ENCODE measurements at regions not wholly inside any gene's neighbourhood (a gene's known extent, or its start where the extent isn't known, plus 50 kb on each side); places are given as distances from the start of the nearest gene placed in this dataset.

DNA sequence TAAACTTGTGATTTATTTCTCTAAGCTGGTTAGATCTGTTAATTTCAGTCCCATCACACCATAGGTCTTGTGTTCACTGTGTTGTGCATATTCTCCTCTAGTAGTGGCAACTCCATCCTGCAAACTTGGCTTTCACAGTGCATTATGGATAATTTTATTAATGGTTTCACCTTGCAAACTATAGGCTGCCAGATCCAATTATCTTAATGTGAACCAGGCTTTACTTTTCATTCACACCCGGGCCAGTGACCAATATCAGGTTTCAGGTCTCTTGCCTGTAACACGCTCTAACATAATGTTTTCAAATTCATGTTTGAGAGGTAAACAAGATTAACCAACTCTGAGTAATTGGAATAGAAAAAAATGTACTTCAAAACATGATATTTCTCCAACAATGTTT lies 1293.0 kb downstream of the REEP3 start:
- Histone ChIP-seq H3K9me3 (no peaks in the 10 kb centered on the region), H3K4me1 (no peaks in the 10 kb centered on the region), H3K27me3 (no peaks in the 10 kb centered on the region), H3K27ac (no peak overlapping the region), H3K36me3 (no peaks in the 10 kb centered on the region), H3K4me3 (no peak overlapping the region)
- TF ChIP-seq, protein P1, sequence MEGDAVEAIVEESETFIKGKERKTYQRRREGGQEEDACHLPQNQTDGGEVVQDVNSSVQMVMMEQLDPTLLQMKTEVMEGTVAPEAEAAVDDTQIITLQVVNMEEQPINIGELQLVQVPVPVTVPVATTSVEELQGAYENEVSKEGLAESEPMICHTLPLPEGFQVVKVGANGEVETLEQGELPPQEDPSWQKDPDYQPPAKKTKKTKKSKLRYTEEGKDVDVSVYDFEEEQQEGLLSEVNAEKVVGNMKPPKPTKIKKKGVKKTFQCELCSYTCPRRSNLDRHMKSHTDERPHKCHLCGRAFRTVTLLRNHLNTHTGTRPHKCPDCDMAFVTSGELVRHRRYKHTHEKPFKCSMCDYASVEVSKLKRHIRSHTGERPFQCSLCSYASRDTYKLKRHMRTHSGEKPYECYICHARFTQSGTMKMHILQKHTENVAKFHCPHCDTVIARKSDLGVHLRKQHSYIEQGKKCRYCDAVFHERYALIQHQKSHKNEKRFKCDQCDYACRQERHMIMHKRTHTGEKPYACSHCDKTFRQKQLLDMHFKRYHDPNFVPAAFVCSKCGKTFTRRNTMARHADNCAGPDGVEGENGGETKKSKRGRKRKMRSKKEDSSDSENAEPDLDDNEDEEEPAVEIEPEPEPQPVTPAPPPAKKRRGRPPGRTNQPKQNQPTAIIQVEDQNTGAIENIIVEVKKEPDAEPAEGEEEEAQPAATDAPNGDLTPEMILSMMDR (IDR thresholded peaks at IDR 0.05): no peak
- no peak for DNase-seq (ENCODE audit: low spot score)

DNA sequence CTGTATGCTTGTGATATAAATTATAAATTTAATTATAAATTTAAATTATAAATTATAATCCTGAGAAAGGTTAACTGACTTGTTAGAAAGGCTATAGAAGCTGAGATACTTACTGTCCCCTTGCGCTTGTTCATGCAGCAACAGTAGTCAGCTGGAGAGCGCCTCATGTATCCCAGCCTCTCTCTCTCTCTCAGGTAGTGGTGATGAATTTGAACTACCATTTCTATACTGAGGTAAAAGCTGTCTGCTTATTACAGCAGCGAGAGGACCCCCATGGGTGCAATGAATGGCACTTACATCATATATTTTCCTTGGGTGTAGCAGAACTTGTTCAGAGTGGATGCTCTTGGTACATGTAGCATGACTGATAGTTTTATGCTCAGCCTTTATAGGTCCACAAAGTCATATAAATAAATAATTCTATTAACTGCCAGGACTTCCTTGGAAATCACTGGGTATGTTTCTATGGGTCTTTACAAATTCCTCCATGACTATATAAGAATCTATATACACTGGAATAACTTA lies 1308.7 kb downstream of the REEP3 start:
- TF ChIP-seq, protein P1 (IDR thresholded peaks at IDR 0.05): no peak
- Histone ChIP-seq H3K27me3 (no peaks in the 10 kb centered on the region), H3K27ac (no peak overlapping the region), H3K4me3 (no peak overlapping the region), H3K4me1 (no peaks in the 10 kb centered on the region), H3K9me3 (no peaks in the 10 kb centered on the region), H3K36me3 (no peaks in the 10 kb centered on the region)
- no peak for DNase-seq (ENCODE audit: low spot score)

DNA sequence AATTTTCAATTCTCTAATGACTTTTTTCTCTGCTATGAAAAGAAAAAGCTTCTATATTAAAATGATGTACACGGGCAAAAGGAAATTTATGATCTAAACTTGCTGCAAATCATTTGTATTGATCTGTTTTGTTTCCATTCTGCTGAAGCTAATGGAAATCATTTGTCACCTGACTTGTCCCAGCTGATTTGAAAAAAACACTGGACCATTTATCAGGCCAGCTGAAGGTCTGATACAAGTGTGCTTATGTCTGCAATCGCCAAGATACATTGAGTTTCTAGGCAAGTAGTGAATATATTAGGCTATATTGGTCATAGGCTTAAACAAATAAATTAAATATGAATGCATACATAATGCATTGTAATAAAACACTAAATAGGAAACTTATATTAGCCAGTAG lies 1309.7 kb downstream of the REEP3 start:
- TF ChIP-seq, protein P1 (IDR thresholded peaks at IDR 0.05): no peak
- no peak for DNase-seq (ENCODE audit: low spot score)
- Histone ChIP-seq H3K4me1 (no peaks in the 10 kb centered on the region), H3K36me3 (no peaks in the 10 kb centered on the region), H3K9me3 (no peaks in the 10 kb centered on the region), H3K27ac (no peak overlapping the region), H3K4me3 (no peak overlapping the region), H3K27me3 (no peaks in the 10 kb centered on the region)

DNA sequence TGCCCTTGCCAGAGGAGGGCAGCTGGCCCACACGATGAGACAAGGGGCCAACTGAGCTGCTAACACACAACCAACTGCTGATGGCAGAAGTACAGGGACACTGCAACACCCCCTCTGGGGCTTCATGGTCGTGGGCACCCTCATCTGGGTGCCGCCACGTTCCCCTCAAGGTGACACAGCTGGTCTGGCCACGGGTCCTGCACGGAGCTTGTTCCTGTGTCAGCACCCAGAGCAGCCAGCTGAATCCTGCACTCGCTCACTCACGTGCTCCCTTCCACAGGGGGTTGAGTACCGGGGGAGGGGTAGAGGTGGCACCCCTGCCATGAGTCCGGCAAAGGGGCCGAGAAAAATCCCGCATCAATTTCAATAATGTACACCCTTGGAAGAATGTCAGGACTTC lies 1319.1 kb downstream of the REEP3 start:
- Histone ChIP-seq H3K27me3 (no peaks in the 10 kb centered on the region), H3K4me1 (no peaks in the 10 kb centered on the region), H3K27ac (no peak overlapping the region), H3K36me3 (no peaks in the 10 kb centered on the region), H3K9me3 (no peaks in the 10 kb centered on the region), H3K4me3 (no peak overlapping the region)
- no peak for DNase-seq (ENCODE audit: low spot score)
- TF ChIP-seq, protein P1 (IDR thresholded peaks at IDR 0.05): no peak

DNA sequence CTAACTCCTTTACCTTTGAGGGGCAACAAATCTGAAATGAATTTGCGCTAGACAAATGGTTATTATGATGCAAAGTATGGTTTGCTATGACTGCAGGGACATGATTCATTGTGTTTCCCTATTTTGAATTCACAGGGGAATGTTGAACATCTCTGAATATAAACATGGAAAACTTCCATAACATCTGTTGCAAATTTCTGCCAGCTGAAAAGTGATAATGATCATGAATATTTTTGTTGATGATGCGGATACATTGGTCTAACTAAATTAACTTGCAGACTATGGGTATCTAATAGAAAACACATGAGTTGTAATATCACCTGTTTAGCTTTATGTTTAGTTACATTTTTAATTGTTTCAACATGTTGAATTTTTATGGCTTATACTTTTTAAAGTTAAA lies 1325.5 kb downstream of the REEP3 start:
- no peak overlapping the region for H3K4me3 ChIP-seq
- no peak for DNase-seq (ENCODE audit: low spot score)
- TF ChIP-seq, protein P1 (IDR thresholded peaks at IDR 0.05): no peak

DNA sequence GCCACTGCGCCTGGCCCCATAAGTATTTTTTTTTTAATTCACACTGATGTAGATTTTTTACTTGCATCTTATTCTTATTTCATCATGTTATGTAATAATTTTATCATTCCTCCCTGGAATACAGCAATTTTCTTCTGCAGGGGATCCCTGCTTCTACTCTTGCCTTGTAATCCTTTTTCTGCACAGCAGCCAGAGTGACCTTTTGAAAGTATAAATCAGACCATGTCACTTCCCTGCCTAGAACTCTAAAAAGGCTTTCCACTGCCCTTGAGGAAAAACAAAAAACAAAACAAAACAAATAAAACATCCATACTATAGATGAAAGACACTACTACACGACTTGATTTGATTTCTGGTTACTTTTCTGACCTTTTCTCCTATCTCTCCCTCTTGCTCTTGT lies 1334.7 kb downstream of the REEP3 start:
- no peak overlapping the region for H3K27ac ChIP-seq
- no peak for DNase-seq (ENCODE audit: low spot score)
- H3K4me3 ChIP-seq: no peak overlapping the region
- no peaks in the 10 kb centered on the region for H3K36me3 ChIP-seq
- H3K4me1 ChIP-seq: no peaks in the 10 kb centered on the region
- TF ChIP-seq, protein P1 (IDR thresholded peaks at IDR 0.05): no peak
- no peaks in the 10 kb centered on the region for H3K27me3 ChIP-seq
- no peaks in the 10 kb centered on the region for H3K9me3 ChIP-seq

More for the DNA sequence above, 1325.5 kb downstream of the REEP3 start:
- Histone ChIP-seq H3K4me1 (no peaks in the 10 kb centered on the region), H3K27me3 (no peaks in the 10 kb centered on the region), H3K36me3 (no peaks in the 10 kb centered on the region), H3K27ac (no peak overlapping the region), H3K9me3 (no peaks in the 10 kb centered on the region)
